ENCODE measurements at regions not wholly inside any gene's neighbourhood (a gene's known extent, or its start where the extent isn't known, plus 50 kb on each side); places are given as distances from the start of the nearest gene placed in this dataset.

DNA sequence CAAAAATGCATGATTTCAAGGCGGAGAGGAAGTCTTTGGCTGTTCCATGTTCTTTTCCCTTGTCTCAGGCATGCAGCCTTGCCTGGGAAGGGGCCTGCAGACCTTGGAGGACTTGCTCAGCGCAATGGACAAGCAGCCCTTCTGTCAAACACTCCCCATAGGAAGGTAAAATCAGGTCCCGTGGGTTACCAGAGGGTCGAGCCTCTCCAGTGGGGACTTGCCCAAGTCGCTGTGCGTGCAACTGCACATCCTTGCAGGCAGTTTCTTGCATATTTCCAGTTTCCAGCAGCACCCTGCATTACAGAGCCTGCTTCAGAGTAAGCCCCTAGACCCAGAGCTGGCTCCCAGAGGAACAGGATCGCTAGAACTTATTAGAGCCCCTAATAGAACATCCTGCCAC, 75.5 kb upstream of the KLF13 start:
- TF ChIP-seq, protein P1, sequence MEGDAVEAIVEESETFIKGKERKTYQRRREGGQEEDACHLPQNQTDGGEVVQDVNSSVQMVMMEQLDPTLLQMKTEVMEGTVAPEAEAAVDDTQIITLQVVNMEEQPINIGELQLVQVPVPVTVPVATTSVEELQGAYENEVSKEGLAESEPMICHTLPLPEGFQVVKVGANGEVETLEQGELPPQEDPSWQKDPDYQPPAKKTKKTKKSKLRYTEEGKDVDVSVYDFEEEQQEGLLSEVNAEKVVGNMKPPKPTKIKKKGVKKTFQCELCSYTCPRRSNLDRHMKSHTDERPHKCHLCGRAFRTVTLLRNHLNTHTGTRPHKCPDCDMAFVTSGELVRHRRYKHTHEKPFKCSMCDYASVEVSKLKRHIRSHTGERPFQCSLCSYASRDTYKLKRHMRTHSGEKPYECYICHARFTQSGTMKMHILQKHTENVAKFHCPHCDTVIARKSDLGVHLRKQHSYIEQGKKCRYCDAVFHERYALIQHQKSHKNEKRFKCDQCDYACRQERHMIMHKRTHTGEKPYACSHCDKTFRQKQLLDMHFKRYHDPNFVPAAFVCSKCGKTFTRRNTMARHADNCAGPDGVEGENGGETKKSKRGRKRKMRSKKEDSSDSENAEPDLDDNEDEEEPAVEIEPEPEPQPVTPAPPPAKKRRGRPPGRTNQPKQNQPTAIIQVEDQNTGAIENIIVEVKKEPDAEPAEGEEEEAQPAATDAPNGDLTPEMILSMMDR (conservative IDR thresholded peaks at IDR 0.05): no peak
- no peak for TF ChIP-seq ZFX (IDR thresholded peaks at IDR 0.05)

All from C4-2B (cell line).